CD4-positive, alpha-beta T cell treated with Interleukin-2 at 100 ng/mL for 4 hours (primary cell): ENCODE measurements at regions not wholly inside any gene's neighbourhood (a gene's known extent, or its start where the extent isn't known, plus 50 kb on each side); places are given as distances from the start of the nearest gene placed in this dataset.

Source experiments
- DNase-seq: peaks from one replicate; pipeline ENCODE4 v3.0.0-alpha.2; 2020; ENCODE audit warnings: low spot score

DNA sequence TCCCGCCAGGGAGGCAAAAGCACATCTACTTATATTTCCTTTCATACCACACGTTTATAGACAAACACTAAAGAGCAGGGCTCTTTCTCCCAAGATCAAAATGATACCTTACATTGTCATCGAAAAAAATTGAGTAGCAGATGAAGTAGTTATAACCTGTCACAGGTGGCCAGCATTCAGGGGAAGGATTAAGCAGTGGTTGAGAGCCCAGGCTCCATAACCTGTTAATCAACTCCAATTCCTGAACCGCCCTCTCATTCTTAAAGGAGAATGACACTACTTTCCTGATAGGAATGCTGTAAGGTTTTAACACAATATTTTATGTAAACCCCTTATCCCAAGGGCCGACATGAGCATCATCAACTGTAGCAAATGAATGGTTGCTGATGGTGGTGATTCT, 268.9 kb upstream of the KCNIP4 start:
- DNase-seq: no peak

DNA sequence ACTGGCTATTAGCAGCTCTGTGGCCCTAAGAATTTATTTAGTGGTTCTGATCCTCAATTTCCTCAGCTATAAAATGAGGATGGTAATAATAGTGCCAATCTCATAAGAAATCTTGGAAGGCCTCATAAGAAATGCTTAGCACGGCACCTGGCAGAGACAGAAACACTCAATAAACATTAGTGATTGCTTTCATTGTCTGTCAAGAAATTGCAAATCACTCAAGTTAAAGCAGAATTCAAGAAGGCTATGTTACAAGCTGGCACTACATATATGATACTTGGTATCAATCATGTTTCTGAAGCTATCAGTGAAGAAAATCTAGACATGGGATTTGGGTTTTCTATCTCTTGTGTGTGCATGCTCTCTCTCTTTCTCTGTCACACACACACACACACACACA, 267.7 kb upstream of the KCNIP4 start:
- no peak for DNase-seq

DNA sequence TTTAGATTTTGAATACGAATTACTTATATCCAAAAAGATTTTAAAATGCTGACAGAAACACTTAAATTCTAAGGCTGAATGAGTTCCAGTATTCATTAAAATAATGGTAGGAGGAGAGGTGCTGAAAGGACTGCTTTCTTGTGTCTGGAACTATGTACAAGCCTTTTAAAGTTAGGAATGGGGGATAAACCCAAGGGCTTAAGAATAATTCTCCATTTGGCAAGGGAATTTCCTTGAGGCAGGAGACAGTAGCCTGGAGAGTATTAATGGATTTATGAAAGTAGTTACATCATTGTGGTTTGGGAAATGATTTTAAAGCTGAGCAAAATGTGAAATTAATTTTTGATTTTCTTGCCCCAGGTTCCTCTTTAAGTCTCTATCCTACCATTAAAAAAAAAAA, 266.5 kb upstream of the KCNIP4 start:
- DNase-seq: no peak

DNA sequence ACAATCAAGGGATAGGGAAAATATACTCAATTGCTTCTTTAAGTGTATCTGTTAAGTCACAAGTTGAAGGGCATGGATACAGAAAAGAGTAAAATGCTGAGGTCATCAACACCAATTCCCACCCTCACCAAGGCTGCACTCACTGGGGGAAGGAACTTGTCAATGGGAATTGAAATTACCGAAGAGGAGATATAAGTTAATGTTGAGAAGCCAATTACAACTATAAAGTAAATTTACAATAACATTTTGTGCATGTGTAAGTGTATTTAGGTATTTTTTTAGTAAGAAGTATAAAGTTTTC, 255.1 kb upstream of the KCNIP4 start:
- no peak for DNase-seq

DNA sequence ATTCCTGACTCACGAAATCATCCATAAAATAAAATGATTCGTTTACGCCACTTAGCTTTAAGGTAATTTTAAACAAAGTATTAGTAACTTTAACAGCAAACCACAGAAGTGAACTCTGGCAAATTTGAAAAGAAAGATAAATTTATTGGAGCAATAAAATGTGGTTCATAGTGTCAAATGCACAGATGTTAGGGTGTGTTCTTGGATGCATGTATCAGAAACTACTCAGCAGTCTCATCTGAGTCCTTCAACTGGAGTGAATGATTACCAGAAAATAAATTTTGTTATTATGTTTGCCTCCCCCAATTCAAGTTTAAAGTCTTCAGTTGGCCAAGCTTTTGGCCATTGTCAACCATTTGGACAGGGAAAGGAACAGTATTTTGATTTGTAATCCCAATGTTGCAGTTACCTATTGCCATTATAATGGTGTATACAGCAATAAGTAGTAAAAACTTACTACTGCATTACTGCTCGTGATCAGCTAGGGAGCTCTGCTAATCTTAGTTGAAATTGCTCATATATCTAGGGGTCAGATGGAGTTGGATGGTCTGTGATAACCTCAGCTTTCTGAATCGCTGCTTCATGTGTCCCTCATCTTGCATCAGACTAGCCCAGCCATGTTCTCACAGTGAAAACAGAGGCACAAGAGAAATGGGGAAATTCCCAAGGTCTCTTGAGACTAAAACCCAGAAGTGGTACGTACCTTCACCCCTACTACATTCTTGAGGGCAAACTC, 254.6 kb upstream of the KCNIP4 start:
- DNase-seq: no peak

DNA sequence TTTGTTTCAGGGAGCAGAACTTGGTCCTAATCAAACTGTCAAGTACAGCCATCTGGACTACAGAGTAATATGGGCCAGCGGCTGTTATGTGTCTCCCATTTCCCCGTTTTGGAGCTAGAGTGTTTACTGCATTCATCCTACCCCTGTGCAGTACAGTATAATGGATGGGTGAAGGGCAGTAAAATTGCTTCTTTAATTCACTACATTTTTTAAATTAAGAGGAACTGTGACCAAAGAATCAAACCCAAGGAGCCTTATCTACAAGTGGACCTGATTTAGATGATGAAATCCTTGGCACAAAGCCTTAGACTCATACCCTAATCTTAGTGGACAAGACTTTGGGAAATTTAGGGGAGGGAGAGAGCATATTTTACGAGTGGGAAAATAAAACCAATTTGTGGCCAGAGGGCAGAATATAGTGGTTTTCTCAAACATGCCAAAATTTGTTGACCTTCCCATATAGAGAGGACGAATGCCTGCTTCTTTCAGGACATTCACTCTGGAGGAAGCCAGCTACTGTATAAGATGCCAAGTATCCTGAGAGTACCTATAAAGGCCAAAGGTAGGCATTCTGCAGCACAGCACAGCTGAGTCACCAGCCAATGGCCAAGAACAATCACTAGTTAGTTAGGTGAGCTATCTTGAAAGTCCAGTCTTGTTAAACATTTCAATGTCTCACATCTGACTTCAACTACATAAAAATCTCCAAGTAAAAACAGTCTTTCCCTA, 253.8 kb upstream of the KCNIP4 start:
- DNase-seq: no peak

DNA sequence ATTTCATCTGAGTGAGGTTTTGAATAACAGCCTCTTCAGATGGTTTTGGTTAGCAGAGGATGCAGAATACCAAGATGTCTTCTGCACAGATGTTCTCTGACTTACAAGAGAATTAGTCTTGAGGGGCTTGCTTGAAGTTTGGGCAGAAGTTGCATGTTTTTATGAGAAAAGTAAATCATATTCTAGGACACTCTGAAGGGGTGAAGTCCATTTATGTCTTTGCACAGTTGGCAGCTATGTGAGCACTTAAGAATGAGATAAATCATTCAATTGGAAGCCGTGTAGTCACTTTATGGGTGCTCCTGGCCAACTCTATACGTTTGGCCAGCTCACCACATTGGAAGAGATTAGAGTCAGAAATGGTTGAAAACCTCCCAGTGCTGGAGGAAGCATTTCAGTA, 252.7 kb upstream of the KCNIP4 start:
- no peak for DNase-seq

DNA sequence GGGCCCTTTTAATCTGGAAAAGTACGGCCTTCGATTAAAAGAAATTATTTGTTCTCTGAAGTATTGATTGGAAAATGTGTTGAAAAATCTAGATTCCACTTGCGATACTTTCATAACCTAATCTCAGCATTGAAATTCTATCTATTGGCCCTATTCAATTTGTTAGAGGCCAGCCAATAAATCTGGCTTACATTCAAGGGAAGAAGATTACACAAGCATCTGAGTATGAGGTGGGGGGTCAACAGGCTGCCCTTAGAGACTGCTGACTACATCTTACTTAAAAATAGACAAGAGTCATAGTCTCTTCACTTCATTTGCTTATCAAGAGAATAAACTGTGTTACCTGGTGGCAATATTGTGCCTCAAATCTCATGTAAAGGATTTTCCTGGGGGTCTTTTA, 248.0 kb upstream of the KCNIP4 start:
- DNase-seq: no peak

DNA sequence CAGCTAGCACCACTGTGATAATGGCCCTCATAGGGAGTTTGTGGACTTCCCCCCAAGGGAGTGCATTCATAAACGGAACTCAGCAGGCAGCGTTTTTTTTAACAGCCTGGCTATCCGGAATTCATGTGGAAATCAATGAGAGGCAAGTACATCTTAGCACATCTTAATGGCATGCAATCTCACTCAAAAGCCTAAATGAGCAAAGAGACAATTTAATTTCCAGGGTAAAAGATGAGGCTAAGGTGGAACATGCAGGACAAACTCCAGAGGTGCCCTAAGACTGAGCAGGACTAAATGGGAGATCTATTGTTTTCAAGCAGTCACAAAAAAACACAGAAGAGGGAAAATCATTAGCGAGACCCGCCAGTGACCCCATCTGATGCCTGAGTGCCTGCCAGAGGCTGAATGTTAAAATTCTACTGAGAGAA, 243.5 kb upstream of the KCNIP4 start:
- no peak for DNase-seq

DNA sequence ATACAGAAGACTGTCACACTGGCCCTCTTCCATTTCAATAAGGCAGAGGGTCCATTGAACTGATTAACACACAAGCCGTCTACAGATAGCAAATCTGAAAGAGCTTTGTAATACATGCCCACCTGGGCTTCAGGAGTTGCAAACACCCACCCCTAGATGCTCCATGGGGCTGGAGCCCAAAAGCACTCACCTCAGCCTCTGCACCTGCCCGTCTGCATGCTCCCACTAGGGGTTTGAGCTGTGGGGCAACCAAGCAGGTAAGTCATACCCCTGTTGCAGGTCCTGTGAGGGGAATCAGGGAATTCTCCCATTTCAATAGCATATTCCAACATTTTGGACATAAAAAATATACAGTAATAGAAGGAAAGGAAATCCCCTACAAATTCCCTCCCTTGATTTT, 243.0 kb upstream of the KCNIP4 start:
- no peak for DNase-seq

DNA sequence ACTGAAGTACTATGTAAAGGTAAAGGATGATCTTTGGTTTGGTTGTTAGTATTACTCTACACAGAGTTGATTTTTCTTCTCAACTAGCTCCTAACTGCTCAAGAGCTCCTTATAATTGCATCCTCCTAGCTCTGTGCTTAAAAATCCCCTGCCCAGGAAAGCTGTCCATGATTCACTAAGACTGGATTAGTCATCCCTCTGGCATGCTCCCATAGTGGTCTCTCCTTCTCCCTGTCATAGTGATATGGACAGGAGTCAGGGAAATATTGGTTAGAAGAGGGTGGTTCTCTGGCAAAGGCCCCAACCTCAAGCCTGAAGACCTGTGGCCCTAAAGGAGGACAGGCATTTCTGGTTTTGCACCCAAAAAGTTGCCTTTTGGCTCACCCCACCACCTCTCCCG, 242.3 kb upstream of the KCNIP4 start:
- DNase-seq: no peak

DNA sequence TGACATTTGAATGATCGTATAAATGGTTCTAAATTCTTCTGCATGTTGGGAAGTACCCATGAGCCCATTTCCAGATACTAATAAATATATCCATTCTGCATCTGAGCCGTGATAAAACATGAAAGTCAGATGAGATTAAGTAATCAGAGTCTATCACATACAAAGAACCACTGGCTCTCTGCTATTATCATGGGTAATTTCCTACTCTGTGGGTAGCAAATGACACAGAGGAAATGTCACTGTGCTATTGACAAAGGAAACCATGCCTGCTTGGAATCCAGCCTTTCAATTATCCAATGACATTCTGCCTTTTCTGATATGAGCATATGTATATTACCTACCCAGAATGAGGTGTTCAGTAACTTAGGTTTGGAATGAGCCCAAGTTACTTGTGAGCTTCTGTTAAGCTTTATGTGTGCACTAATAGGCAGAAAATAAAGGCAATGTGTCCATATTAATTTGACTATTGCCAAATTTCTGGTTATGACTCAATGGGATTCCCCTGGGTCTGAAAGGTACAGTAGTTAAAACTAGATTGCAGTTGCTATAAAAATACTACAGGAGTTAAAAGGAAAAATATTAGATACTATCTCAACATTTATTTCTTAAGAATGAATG, 238.7 kb upstream of the KCNIP4 start:
- DNase-seq: no peak

DNA sequence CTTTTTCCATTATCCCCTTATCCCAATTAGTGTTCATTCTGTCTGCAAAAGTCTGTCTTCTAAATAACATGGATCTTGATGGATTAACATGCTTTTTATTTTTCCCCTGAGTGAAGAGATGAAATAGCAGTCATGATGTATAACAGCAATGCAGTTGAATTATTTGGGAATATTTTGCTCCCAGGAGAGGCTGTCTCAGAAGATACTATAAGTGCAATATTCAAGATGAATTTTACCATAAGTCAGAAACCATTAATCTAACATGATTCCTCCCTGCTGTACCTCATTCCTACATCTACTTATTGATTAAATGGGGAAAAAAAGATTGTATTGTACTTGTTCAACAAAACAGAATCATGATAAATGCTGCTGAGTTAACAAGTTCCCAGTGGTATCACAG, 233.2 kb upstream of the KCNIP4 start:
- DNase-seq: no peak

DNA sequence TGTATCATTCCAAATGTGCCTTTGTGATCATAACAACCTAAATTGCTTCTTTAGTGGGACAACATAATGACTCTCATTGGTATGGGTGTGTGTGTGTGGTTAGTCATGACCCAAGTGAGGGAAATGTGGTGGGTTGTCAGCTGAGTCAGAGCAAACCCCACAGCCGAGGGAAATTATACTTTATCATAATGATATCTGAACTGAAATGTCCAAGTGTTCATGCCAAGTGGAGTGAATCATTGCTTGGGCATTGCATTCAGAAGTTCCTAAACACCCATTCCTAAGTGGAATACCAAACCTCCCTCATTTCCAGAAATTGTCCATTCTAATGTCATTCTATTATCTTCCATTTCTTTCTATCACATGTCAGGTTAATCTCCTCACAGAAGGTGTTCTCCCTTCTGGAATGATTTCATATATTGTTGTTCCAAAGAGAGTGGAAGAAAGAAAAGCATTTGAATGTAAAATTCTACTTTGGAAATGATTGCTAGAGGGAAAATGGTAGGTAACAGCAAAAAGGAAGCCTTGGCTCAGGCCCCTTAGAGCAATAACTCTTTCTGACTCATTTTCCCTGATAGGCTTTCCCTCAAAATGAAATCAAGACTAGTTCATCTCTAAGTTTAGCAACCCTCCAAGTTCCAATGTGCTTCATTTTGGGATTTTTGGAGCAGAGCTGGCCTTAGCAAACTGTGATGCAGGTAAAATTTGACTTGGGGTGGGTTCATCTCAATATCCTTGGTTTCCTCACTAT, 230.7 kb upstream of the KCNIP4 start:
- no peak for DNase-seq

DNA sequence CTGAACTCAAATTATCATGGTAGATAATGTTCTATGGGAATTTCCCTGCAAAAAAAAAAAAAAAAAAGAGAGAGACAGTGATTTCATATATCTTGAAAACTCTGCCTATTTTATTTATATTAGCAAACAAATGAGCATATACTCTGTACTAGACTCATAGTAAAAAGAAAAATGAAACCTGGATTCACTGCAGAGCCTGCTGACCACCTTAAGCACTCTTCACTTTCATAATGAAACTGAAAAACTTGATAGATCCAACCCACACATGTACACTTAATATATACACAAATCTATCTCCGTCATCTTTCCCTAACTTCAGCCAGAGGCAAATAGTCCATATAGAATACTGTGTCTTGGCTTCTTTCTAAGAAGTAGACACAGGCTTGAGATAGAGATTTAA, 226.1 kb upstream of the KCNIP4 start:
- DNase-seq: no peak

DNA sequence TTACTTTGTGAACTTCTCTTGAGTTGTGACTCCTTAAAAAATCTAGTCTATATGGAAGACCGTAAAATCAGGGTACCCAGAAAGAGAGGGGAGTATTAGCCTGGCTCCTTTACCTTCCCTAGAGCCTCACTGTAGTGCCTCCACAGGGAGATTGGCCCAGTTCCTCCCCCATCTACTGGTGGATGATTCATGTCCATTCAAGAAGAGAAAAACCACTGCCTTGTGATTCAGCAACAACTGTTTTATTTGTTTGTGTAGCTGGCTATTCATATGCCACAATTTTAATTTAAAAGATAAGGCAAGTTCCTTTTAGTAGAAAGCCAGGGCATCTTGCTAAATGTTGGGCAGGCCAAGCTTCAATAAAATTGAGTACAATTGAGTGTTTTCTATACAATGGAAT, 221.8 kb upstream of the KCNIP4 start:
- no peak for DNase-seq

DNA sequence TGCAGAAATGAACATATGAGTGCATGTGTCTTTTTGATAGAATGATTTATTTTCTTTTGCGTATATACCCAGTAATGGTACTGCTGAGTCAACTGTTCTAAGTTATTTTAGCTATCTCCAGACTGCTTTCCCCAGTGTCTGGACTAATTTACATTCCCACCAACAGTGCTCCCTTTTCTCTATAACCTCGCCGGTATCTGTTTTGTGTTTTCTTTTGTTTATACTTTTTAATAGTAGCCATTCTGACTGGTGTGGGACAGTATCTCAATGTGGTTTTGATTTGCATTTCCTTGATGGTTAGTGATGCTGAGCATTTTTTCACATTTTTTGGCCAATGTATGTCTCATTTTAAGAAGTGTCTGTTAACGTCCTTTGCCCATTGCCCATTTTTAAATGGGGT, 218.6 kb upstream of the KCNIP4 start:
- DNase-seq: no peak

DNA sequence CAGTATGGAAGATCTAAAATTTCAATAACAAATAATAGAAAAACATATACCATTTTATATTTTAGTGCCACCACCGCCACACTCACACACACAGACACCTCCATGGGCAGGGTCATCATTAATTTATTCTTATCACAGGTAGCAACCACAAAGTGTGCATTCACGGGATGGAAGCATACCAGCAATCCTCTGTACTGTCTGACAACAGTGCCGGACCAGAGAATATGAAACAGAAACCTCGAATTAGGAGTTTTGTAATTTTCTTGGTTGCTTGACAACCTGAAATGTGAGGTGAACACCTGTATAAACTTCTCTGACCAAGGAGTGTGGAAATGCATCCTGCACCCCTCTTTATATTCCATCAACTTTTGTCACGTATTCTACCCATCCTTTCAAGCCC, 213.9 kb upstream of the KCNIP4 start:
- DNase-seq: no peak

DNA sequence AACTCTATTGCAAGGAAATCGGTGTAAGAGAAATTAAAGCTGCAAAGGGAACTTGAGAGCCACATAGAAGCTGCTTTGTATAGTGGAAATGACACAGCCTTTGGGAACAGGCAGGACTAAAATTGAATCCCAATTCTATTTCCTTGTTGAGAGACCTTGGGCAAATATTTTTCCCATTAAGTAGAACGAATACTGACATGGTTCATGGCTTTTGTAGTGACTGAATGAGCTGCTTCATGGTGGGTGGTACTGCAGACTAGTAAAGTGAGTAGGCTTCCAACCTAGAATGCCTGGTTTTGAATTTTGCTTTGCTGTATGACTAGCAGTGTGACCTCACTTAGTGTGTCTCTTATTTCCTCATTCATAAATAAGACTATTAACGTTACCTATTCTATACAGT, 182.2 kb upstream of the KCNIP4 start:
- no peak for DNase-seq

DNA sequence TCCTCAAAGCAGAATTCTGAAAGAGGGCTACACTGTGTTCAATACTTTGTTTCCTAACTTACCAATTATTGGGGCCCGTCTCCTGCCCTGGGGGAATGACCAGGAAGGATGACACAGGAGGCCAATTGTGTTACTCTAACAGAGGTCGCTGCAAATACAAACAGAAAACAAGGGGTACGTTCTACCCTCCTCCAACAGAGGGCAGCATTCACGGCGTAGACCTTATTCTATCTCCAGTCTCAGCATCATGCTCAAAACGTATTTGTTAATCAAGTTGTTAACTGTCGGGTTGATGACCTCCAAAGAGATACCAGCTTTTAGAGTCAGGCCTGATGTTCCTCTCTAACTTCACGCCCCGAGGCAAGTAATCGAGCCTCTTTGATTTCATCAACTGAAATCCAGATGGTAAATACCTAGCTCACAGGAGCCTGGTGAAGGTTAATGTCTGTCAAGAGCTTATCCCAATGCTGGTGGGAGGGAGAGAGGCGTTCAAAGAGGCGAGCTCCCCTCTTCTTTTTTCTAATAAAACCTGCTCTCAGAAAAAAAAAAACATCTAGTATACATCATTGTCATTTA, 181.0 kb upstream of the KCNIP4 start:
- no peak for DNase-seq

DNA sequence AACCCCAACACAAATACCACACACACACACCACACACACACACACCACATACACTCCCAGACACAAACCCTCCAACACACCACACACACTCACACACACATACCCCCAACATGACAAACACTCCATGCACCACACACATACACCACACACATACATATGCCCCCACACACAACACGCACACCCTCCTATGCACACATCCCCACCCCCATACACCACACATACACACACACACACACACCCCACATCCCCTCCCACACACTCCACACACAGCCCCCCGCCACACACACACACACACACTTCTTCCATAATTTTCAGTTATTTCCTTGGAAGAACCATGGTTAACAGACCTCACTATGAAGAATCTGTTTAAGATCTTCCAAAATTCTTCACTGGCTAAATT, 173.5 kb upstream of the KCNIP4 start:
- no peak for DNase-seq

DNA sequence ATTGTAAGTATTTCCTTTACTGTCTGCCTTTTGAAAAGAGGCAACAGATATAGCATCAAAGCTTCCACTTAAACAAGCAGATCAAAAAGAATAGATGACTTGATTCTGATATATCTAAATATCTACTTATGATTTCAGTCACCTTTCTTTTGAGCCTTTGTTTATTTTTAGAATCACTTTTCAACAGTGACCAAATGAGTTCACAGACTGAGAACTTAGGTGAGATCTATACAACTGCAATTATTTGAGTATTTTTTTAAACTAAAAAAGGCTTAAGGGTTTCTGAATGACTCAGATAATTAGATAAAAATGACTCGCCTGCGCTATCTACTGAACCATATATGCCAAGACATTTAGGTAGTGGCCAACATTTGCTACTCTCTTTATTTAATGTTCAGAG, 166.7 kb upstream of the KCNIP4 start:
- DNase-seq: no peak

DNA sequence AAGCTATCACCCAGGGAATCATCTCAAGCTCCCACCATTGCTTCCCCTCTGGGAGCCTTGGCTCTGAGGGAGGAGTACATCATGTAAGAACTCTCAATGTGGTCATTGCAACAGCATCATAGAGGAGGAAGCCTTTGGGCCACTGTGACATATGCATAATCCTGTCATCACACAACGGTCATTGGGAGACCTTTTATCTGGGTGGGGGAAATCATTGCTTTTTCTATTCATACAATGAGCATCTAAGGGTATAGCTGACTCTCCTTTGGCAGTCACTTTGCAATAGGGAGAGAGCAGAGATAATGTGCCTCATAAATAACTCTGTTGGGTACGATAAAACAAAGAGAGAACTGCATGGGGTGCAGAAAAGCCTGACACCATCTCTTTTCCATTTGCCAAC, 155.2 kb upstream of the KCNIP4 start:
- no peak for DNase-seq
